Neuronal stem cell (in vitro differentiated cells): ENCODE measurements at regions not wholly inside any gene's neighbourhood (a gene's known extent, or its start where the extent isn't known, plus 50 kb on each side); places are given as distances from the start of the nearest gene placed in this dataset.

Experiments used
- DNase-seq: peaks from one replicate; pipeline ENCODE4 v3.0.0-alpha.2; 2013; ENCODE audit warnings: low spot score
- H2AFZ ChIP-seq: one replicate; pipeline ENCODE4 v1.6.1; 2013; ENCODE audit warnings: mild to moderate bottlenecking, low read length, inconsistent platforms
- H2AK5ac ChIP-seq: 2 replicates; pipeline ENCODE4 v1.6.1; 2013; ENCODE audit warnings: low read depth, mild to moderate bottlenecking, inconsistent platforms, low read length, moderate library complexity, mixed read lengths
- H2BK120ac ChIP-seq: 2 replicates; pipeline ENCODE4 v1.6.1; 2013; ENCODE audit warnings: low read depth, mild to moderate bottlenecking, inconsistent platforms, low read length, moderate library complexity, mixed read lengths
- H2BK12ac ChIP-seq: one replicate; pipeline ENCODE4 v1.6.1; 2013; ENCODE audit warnings: low read length, inconsistent platforms
- H2BK15ac ChIP-seq: 2 replicates; pipeline ENCODE4 v1.6.1; 2013; ENCODE audit warnings: mild to moderate bottlenecking, low read length, inconsistent platforms, mixed read lengths
- H2BK5ac ChIP-seq: one replicate; pipeline ENCODE4 v1.6.1; 2013; ENCODE audit warnings: inconsistent platforms, mild to moderate bottlenecking, low read length, moderate library complexity
- H3K14ac ChIP-seq: one replicate; pipeline ENCODE4 v1.6.1; 2013; ENCODE audit warnings: low read length, inconsistent platforms
- H3K18ac ChIP-seq: 2 replicates; pipeline ENCODE4 v1.6.1; 2013; ENCODE audit warnings: low read length, inconsistent platforms
- H3K23ac ChIP-seq: 2 replicates; pipeline ENCODE4 v1.6.1; 2013; ENCODE audit warnings: low read depth, mild to moderate bottlenecking, mixed read lengths, low read length, inconsistent platforms; ENCODE audit not compliant: poor library complexity
- H3K27ac ChIP-seq: replicated peaks from 3 replicates; pipeline ENCODE4 v1.5.1; 2013; ENCODE audit warnings: low read length, inconsistent platforms
- H3K27me3 ChIP-seq, 3 experiments: 2 replicates each; pipeline ENCODE4 v1.6.1; 2013; ENCODE audit warnings: low read length in 3 of 3, mild to moderate bottlenecking in 2 of 3, inconsistent platforms in 1 of 3, low read depth in 1 of 3, mixed read lengths in 1 of 3, moderate library complexity in 1 of 3; ENCODE audit not compliant: control insufficient read depth in 3 of 3, insufficient read depth in 3 of 3
- H3K36me3 ChIP-seq, 2 donors: replicated peaks in 1 of 2; 2 replicates each; pipeline ENCODE4 v1.6.1; 2013; ENCODE audit warnings: low read length in 2 of 2; ENCODE audit not compliant: control insufficient read depth in 2 of 2, insufficient read depth in 2 of 2
- H3K4ac ChIP-seq: 2 replicates; pipeline ENCODE4 v1.6.1; 2013; ENCODE audit warnings: inconsistent platforms, mild to moderate bottlenecking, low read length, moderate library complexity
- H3K4me1 ChIP-seq, 2 donors: 1 replicate in 1 of 2; 2 replicates in 1 of 2; pipeline ENCODE4 v1.6.1; 2013; ENCODE audit warnings: low read length in 2 of 2, low read depth in 1 of 2; ENCODE audit not compliant: control insufficient read depth in 2 of 2, insufficient read depth in 1 of 2
- H3K4me2 ChIP-seq: one replicate; pipeline ENCODE4 v1.6.1; 2013; ENCODE audit warnings: mild to moderate bottlenecking, low read length, inconsistent platforms; ENCODE audit not compliant: insufficient read depth, poor library complexity, severe bottlenecking
- H3K4me3 ChIP-seq, 2 donors: 2 replicates each; pipeline ENCODE4 v1.5.1; 2013; ENCODE audit warnings: low read length in 2 of 2, mild to moderate bottlenecking in 2 of 2, inconsistent platforms in 1 of 2, moderate library complexity in 1 of 2
- H3K79me1 ChIP-seq: one replicate; pipeline ENCODE4 v1.6.1; 2013; ENCODE audit warnings: low read depth, mild to moderate bottlenecking, inconsistent platforms, low read length, moderate library complexity
- H3K9ac ChIP-seq: one replicate; pipeline ENCODE4 v1.6.1; 2013; ENCODE audit warnings: mild to moderate bottlenecking, low read depth, low read length, inconsistent platforms; ENCODE audit not compliant: poor library complexity
- H3K9me3 ChIP-seq, 2 donors: replicated peaks in 1 of 2; 2 replicates each; pipeline versions ENCODE3 to v1.6.1; 2013; ENCODE audit warnings: low read length in 2 of 2, mild to moderate bottlenecking in 2 of 2, inconsistent platforms in 1 of 2, low read depth in 1 of 2, mixed read lengths in 1 of 2, moderate library complexity in 1 of 2; ENCODE audit not compliant: control insufficient read depth in 2 of 2, insufficient read depth in 1 of 2
- H4K8ac ChIP-seq: one replicate; pipeline ENCODE4 v1.6.1; 2013; ENCODE audit warnings: low read depth, mild to moderate bottlenecking, inconsistent platforms, low read length, moderate library complexity
- H4K91ac ChIP-seq: one replicate; pipeline ENCODE4 v1.6.1; 2013; ENCODE audit warnings: low read length, low read depth, mild to moderate bottlenecking, inconsistent platforms; ENCODE audit not compliant: poor library complexity
- WGBS, 2 donors: extraction: QIAGEN DNeasy Blood & Tissue Kit; methylation state at CpG; one replicate each; pipeline ENCODE4 v1.1.7; 2013; ENCODE audit warnings: missing lambda C conversion rate in 2 of 2, mixed read lengths in 1 of 2; ENCODE audit not compliant: insufficient read length in 2 of 2, insufficient replicate concordance in 1 of 2; ENCODE audit errors: extremely low coverage in 2 of 2; 5-methylcytosine and 5-hydroxymethylcytosine counted together

DNA sequence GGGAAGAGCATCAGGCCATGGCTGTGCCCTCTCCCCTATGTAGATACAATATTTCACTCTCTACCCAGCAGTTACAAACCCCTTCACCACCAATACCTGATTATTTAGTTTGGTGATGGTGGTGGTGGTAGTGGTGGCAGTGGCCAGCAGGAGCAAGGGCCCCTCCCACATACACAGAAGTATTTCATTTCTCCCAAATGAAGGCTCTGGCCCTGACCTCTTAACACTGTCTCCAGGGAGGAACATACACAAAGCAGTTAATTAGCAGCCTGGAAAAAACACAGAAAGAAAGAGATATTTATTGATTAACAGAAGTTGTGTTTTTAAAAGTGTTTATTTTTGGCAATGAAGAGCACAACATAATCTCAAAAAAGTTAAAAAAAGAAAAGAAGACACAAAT lies 212.7 kb upstream of the SAMSN1 start:
- no peak overlapping the region for H2AFZ ChIP-seq
- no peak overlapping the region for H2AK5ac ChIP-seq
- H3K36me3 ChIP-seq: no peaks in the 10 kb centered on the region
- no peak overlapping the region for H2BK120ac ChIP-seq
- H2BK15ac ChIP-seq: no peak overlapping the region
- no peak overlapping the region for H3K4me2 ChIP-seq
- H3K23ac ChIP-seq: no peak overlapping the region
- no peak overlapping the region for H4K8ac ChIP-seq
- no peaks in the 10 kb centered on the region for H3K79me1 ChIP-seq
- H3K9ac ChIP-seq: no peak overlapping the region
- H3K4ac ChIP-seq: no peak overlapping the region
- no peaks in the 10 kb centered on the region for H3K9me3 ChIP-seq
- H3K4me3 ChIP-seq: no peak overlapping the region
- H3K4me1 ChIP-seq: no peaks in the 10 kb centered on the region
- no peak overlapping the region for H4K91ac ChIP-seq
- H2BK5ac ChIP-seq: no peak overlapping the region
- H2BK12ac ChIP-seq: no peak overlapping the region
- no peak for DNase-seq
- no peaks in the 10 kb centered on the region for H3K27me3 ChIP-seq
- H3K27ac ChIP-seq: no peak overlapping the region
- H3K14ac ChIP-seq: no peak overlapping the region
- H3K18ac ChIP-seq: no peak overlapping the region

DNA sequence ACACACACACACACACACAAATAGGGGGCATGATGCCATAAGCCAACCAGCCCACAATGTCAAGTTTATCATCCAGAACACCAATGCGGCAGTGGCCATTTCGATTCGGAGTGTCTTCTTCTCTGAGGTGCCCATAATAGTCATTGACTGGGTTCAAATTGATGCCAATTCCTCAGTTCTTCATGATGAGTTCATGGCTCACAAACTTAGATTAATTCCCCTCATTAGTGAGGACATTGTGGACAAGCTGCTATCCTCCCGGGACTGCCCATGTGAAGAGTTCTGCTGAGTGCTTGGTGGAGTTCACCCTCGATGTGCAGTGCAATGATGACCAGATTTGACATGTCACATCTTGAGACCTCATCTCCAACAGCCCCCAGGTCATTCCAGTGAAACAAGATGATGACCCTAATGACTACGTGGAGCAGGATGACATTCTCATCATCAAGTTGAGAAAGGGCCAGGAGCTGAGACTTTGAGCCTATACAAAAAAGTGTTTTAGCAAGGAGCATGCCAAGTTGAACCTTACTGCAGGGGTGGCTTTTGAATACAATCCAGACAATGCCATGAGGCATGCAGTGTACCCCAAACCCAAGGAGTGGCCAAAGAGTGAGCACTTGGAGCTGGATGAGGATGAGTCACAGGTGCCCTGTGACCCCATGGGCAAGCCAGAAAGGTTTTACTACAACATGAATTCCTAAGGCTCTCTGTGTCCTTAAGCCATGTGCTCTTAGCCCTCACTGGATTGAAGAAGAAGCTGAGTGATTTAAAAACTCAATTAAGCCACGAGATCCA lies 211.6 kb upstream of the SAMSN1 start:
- Histone ChIP-seq H4K91ac (no peak overlapping the region), H3K79me1 (no peaks in the 10 kb centered on the region), H2BK15ac (no peak overlapping the region), H2AK5ac (no peak overlapping the region), H3K23ac (no peak overlapping the region), H3K9ac (no peak overlapping the region), H3K18ac (no peak overlapping the region), H2BK120ac (no peak overlapping the region), H3K14ac (no peak overlapping the region), H3K4ac (no peak overlapping the region), H3K27me3 (no peaks in the 10 kb centered on the region), H2AFZ (no peak overlapping the region), H4K8ac (no peak overlapping the region), H3K4me2 (no peak overlapping the region), H3K4me3 (no peak overlapping the region), H3K36me3 (no peaks in the 10 kb centered on the region), H3K27ac (no peak overlapping the region), H2BK5ac (no peak overlapping the region), H3K9me3 (no peaks in the 10 kb centered on the region), H3K4me1 (peaks cover 0 to 3% of the 10 kb centered on the region in 2 donors), H2BK12ac (no peak overlapping the region)
- no CpG with 5 or more reads among the region's 7 CpGs for WGBS, 2 donors
- DNase-seq: no peak

DNA sequence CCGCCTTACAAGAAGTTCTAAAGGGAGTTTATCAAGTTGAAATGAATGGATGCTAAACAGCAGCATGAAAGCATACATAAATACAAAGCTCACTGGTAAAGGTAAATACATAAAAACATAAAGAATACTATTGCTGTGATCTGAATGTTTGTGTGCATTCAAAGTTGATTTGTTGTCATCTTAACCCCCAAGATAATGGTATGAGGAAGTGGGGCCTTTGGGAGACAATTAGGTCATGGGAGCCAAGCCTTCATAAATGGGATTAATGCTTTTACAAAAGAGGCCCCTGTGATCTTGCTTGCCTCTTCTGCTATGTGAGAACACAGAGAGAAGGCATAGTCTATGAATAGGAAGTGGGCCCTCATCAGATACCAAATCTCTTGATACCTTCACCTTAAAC lies 209.0 kb upstream of the SAMSN1 start:
- Histone ChIP-seq H2BK12ac (no peak overlapping the region), H3K14ac (no peak overlapping the region), H3K4ac (no peak overlapping the region), H4K91ac (no peak overlapping the region), H3K27me3 (no peaks in the 10 kb centered on the region), H3K36me3 (no peaks in the 10 kb centered on the region), H2BK120ac (no peak overlapping the region), H3K27ac (no peak overlapping the region), H3K4me3 (no peak overlapping the region), H2BK5ac (no peak overlapping the region), H4K8ac (no peak overlapping the region), H3K4me2 (no peak overlapping the region), H3K79me1 (no peaks in the 10 kb centered on the region), H3K23ac (no peak overlapping the region), H3K4me1 (peaks cover 0 to 3% of the 10 kb centered on the region in 2 donors), H3K18ac (no peak overlapping the region), H2AFZ (no peak overlapping the region), H2AK5ac (no peak overlapping the region), H3K9me3 (no peaks in the 10 kb centered on the region), H3K9ac (no peak overlapping the region), H2BK15ac (no peak overlapping the region)
- no peak for DNase-seq
- no CpG with 5 or more reads among the region's 1 CpG for WGBS, 2 donors

DNA sequence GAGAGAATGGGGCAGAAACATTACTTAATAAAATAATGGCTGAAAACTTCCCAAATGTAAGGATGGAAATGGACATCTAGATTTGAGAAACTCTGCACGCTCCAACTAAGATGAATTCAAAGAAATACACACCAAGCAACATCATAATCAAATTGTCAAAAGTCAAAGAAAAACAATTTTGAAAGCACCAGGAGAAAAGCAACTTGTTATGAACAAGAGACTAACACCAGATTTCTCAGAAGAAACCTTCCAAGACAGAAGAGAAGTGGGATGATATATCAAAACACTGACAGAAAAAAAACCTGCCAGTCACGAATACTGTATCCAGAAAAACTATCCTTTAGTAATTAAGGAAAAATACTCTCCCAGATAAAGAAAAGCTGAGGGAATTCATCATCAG lies 208.6 kb upstream of the SAMSN1 start:
- Histone ChIP-seq H3K36me3 (no peaks in the 10 kb centered on the region), H3K23ac (no peak overlapping the region), H3K4me1 (peaks cover 0 to 3% of the 10 kb centered on the region in 2 donors), H2BK120ac (no peak overlapping the region), H3K79me1 (no peaks in the 10 kb centered on the region), H3K14ac (no peak overlapping the region), H3K4me2 (no peak overlapping the region), H2BK12ac (no peak overlapping the region), H3K4ac (no peak overlapping the region), H4K8ac (no peak overlapping the region), H4K91ac (no peak overlapping the region), H3K18ac (no peak overlapping the region), H2BK15ac (no peak overlapping the region), H3K9ac (no peak overlapping the region), H3K4me3 (no peak overlapping the region), H3K27ac (no peak overlapping the region), H3K9me3 (no peaks in the 10 kb centered on the region), H3K27me3 (no peaks in the 10 kb centered on the region), H2BK5ac (no peak overlapping the region), H2AK5ac (no peak overlapping the region), H2AFZ (no peak overlapping the region)
- no peak for DNase-seq
- WGBS, 2 donors: no CpG with 5 or more reads among the region's 2 CpGs
